GM19239 (cell line): ENCODE measurements at regions not wholly inside any gene's neighbourhood (a gene's known extent, or its start where the extent isn't known, plus 50 kb on each side); places are given as distances from the start of the nearest gene placed in this dataset.
"Not testable (repeated sequence)": the region's sequence is repeated elsewhere in the genome, so short reads cannot be mapped to it uniquely, and the experiment has no call there.

Experiments used
- DNase-seq: peaks from one replicate; pipeline ENCODE4 v3.0.0; 2011; ENCODE audit warnings: low spot score; ENCODE audit not compliant: insufficient read length
- FAIRE-seq: peaks from 2 replicates; lab custom pipeline; 2011; peaks lifted over from hg19 to GRCh38; lab: Jason Lieb, UNC

DNA sequence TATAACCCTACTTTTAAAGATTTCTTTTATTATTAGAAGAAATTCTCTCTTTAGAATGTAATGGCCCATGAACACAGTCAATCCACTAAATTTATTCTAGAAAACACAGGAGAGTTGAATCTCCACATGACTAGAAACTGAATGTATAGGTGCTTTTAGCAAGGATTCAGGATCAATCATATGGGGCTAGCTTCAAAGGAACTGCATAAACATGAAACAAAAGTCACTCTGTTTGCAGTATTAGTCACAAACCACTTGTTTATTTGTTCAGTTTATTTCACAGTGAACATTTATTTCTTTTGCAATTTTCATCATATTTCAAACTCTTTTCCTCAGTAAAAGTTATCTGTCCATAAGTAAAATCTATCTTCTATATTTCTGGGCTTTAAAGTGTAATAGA, 1604.6 kb downstream of the PCDH18 start:
- DNase-seq (no peak), FAIRE-seq (no peak)

GRCh38 chr4:135921081-135921480, 1611.2 kb downstream of the PCDH18 start:
- DNase-seq (no peak), FAIRE-seq (no peak)

DNA sequence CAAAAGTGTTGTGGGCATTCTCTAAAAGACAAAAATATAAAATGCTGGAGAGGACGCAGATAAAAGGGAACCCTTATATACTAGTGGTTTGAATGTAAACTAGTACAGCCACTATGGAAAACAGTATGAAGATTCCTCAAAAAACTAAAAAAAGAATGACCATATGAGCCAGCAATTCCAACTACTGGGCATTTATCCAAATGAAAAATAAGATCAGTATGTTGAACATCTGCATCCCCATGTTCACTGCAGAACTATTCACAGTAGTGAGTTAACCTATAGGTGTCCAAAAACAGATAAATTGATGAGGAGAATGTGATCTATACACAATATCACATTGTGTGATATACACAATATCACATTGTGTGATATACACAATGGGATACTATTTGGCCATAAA, 1615.3 kb downstream of the PCDH18 start:
- FAIRE-seq: no peak

GRCh38 chr4:135900956-135901355, 1631.3 kb downstream of the PCDH18 start:
- no peak for FAIRE-seq

More for the DNA sequence above, 1615.3 kb downstream of the PCDH18 start:
- no peak for DNase-seq

DNA sequence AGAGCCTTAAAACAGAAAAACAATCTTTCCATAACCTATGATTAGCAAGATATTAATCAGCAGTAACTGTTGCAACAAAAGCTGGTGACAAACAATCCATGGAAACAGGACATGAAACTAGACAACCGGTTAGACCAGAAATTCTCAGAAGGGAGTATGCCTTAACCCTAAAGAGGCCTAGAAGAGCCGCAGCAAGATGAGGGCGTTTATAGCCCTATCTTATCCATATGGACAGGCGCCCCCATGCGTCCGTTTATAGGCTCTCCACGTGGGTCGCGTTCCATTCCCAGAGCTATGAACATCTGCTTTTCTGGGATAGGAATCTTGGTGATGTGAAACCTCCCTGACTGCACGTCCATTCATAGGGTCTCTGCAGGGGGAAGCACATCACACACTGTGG, 1662.7 kb upstream of the PABPC4L start:
- not testable (repeated sequence) for FAIRE-seq, DNase-seq

More at GRCh38 chr4:135900956-135901355, 1631.3 kb downstream of the PCDH18 start:
- no peak for DNase-seq

- DNase-seq: no peak
- no peak for FAIRE-seq
These were observed 1639.2 kb upstream of the PABPC4L start for GRCh38 chr4:135840781-135841180.

GRCh38 chr4:135839712-135840111, 1638.1 kb upstream of the PABPC4L start:
- FAIRE-seq (no peak), DNase-seq (no peak)

- FAIRE-seq (no peak), DNase-seq (no peak)
These were observed 1637.3 kb upstream of the PABPC4L start for GRCh38 chr4:135838889-135839288.

- no peak for FAIRE-seq
- no peak for DNase-seq
These were observed 1632.9 kb upstream of the PABPC4L start for GRCh38 chr4:135834471-135834870.

- FAIRE-seq: no peak
- DNase-seq: no peak
These were observed 1631.9 kb upstream of the PABPC4L start for GRCh38 chr4:135833529-135833928.

DNA sequence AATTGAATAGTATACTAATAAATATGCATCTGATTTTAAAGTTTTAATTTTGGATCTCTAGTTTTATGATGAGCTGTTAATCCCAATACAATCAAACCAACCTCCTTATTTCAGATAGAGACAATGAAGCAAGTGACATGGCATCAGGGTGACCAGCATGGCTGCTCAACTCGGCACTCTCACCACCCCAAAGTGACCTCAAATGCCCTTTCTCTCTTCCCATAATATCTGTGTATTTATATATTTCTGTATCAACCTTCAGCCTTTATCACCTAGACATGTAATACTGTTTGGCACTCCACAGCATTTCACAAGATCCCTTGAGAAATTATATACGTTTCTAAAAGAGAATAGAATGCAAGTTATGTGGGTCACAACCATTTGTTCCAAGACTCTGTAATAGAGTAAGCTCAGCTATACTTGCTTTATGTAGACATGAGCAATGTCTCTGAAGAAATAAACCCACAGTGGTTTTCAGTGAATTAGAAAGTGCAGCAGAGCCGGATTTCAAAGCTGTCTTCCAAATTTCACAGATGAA, 1623.2 kb upstream of the PABPC4L start:
- FAIRE-seq: no peak

GRCh38 chr4:135804785-135805184, 1603.2 kb upstream of the PABPC4L start:
- no peak for FAIRE-seq
- DNase-seq: no peak

More for the DNA sequence above, 1623.2 kb upstream of the PABPC4L start:
- no peak for DNase-seq

- no peak for DNase-seq
- no peak for FAIRE-seq
These were observed 1575.8 kb upstream of the PABPC4L start for GRCh38 chr4:135777361-135777760.

DNA sequence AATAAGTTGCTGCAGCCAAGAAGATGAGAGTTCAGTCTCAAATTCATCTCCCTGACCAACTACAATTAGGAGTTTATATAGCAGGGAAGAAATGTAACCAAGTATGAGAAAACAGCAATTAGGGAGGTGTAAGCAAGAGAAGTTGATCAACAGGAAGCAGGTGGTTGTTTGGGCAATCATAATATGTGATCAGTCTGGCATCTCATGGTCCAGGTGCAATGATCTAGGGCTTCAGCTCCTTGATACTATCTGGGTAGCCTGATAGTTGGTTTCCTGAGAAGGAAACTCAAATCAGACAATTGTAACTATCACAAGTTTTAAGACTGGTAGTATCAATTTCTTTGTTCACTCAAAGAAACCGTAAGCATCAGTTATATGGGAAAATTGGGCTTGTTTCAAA, 1574.3 kb upstream of the PABPC4L start:
- DNase-seq (no peak), FAIRE-seq (no peak)

DNA sequence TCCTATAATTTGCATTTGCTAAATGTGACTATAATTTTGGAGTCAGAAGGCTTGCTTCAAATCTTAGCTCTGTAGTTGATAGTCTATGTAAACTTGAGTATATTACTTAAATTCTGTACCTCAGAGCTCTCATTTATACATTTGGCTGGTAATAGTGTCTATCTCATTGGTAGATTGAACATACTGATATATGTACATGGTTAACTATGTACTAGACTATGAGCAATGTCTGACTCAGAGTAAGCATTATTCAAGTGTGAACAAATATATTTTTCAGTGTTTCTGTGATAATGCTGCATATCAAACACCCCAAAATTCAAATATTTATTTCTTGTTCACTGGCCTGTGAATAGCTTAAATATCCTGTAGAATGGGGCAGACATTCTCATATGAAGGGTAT, 1568.9 kb upstream of the PABPC4L start:
- DNase-seq (no peak), FAIRE-seq (no peak)

GRCh38 chr4:135744928-135745327, 1543.3 kb upstream of the PABPC4L start:
- DNase-seq (no peak), FAIRE-seq (no peak)

GRCh38 chr4:135741583-135741982, 1540.0 kb upstream of the PABPC4L start:
- FAIRE-seq: no peak
- DNase-seq: no peak

- no peak for DNase-seq
- FAIRE-seq: no peak
These were observed 1537.8 kb upstream of the PABPC4L start for GRCh38 chr4:135739354-135739753.

GRCh38 chr4:135735512-135735911, 1533.9 kb upstream of the PABPC4L start:
- FAIRE-seq: no peak
- DNase-seq: no peak

GRCh38 chr4:135732448-135732847, 1530.9 kb upstream of the PABPC4L start:
- no peak for FAIRE-seq
- DNase-seq: no peak

DNA sequence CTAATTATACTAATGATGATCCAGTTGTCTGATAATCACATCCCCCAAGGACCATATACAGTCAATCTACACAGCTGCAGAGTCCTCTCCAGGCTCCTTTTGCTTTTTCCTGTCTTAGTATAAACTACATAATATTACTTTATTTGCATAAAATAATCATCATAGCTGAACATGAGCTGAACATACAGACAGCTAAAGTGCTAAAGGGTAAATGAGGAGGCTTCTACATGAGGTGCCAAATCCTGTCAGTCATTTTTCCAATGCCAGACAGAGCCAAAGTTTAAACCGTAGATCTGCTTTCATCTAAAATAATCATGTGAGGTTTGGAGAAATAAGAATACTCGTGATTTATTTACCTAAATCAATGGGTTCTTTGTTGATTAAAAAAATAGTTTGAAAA, 1530.1 kb upstream of the PABPC4L start:
- FAIRE-seq (no peak), DNase-seq (no peak)

DNA sequence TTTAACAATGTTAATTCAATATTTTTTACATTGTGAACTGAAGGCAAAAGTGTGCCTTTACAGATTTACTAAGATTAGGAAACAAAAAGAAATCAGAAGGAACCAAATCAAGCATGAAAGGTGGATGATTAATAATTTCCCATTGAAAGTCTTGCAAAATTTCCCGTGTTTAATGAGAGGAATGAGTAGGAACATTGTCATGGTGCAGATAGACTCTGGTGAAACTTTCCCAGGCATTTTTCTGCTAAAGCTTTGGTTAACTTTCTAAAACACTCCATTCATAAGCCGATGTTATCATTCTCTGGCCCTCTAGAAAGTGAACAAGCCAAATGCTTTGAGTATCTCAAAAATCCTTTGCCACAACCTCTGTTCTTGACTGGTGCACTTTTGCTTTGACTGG, 1522.8 kb upstream of the PABPC4L start:
- DNase-seq (no peak), FAIRE-seq (no peak)

DNA sequence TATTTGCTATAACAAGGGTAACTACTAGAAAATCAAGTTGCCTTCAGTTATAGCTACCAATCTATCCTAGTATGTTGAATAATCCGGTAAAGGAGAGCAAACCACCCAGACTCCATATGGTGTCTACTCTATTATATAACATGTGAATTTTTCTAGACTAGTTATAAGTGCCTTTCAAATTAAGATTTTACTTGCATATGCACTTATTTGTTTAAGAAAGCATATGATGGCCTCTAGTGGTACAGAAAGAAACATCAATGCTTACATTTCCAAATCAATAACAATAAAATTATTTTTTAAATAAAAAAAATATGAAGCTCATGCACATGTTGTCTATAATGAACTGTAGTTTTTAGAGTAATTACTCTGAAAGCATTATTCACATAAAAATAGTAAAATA, 1516.4 kb upstream of the PABPC4L start:
- DNase-seq (no peak), FAIRE-seq (no peak)
